HepG2 (cell line): ENCODE measurements at regions not wholly inside any gene's neighbourhood (a gene's known extent, or its start where the extent isn't known, plus 50 kb on each side); places are given as distances from the start of the nearest gene placed in this dataset.

Source experiments
- ATAC-seq: fragments of 200-7000 bp; cut with Tn5 transposase; 3 replicates; pipeline ENCODE4 v1.9.1; 2020; ENCODE audit warnings: mild to moderate bottlenecking, moderate library complexity
- BruUV-seq: library from RNA; stranded (reverse); fragments of 400-500 nt; replicated peaks from 2 replicates; lab custom pipeline; 2021; lab: Mats Ljungman, UMichigan
- CTCF ChIA-PET: fragments of 300-600 bp; formaldehyde crosslinking; extraction: SDS; loops from one replicate; lab custom pipeline; 2021; ENCODE audit warnings: low total read pairs, inconsistent platforms, low intra/inter-chr PET ratio; lab: Yijun Ruan, JAX
- POLR2A ChIA-PET: fragments of 350-600 bp; sonication (Branson Sonifier 250); formaldehyde crosslinking; loops from one replicate; lab custom pipeline; 2020; ENCODE audit warnings: antibody characterized with exemption, inconsistent platforms; lab: Yijun Ruan, JAX
- DNase-seq: peaks from one replicate; pipeline ENCODE4 v3.0.0-alpha.2; 2015; ENCODE audit warnings: low spot score
- FAIRE-seq: peaks from 3 replicates; lab custom pipeline; 2011; peaks lifted over from hg19 to GRCh38; lab: Jason Lieb, UNC
- H2AFZ ChIP-seq: one replicate; pipeline ENCODE4 v1.6.1; 2011; ENCODE audit warnings: low read length, inconsistent platforms
- H3K27ac ChIP-seq: fragments of 300-600 bp; 3 replicates; pipeline ENCODE4 v1.8.0; 2011; ENCODE audit warnings: mixed run types, mild to moderate bottlenecking, mixed read lengths, low read length, inconsistent platforms; ENCODE audit not compliant: insufficient read depth; ENCODE audit errors: extremely low read length
- H3K27me3 ChIP-seq, 2 experiments: fragments of 200-600 bp in 1 of 2; 2 replicates in 1 of 2; 3 replicates in 1 of 2; pipeline versions ENCODE4 v1.6.0 to v1.8.0; 2011; ENCODE audit warnings: low read length in 2 of 2, mild to moderate bottlenecking in 2 of 2, moderate library complexity in 2 of 2, inconsistent platforms in 1 of 2; ENCODE audit not compliant: insufficient read depth in 2 of 2, control insufficient read depth in 1 of 2
- H3K36me3 ChIP-seq, 2 experiments: fragments of 200-600 bp in 1 of 2; replicated peaks in 1 of 2; 2 replicates in 1 of 2; 3 replicates in 1 of 2; pipeline versions ENCODE4 v1.5.1 to v1.8.0; 2011; ENCODE audit warnings: low read length in 2 of 2, inconsistent platforms in 1 of 2; ENCODE audit not compliant: insufficient read depth in 2 of 2, control insufficient read depth in 1 of 2
- H3K4me1 ChIP-seq: 2 replicates; pipeline ENCODE4 v1.5.1; 2012; ENCODE audit warnings: low read length, inconsistent platforms; ENCODE audit not compliant: insufficient read depth
- H3K4me2 ChIP-seq: 2 replicates; pipeline ENCODE4 v1.6.0; 2011; ENCODE audit warnings: low read depth, low read length, inconsistent platforms
- H3K4me3 ChIP-seq, 3 experiments: fragments of 200-600 bp in 1 of 3; sonication (generic), shearing (Covaris generic) in 1 of 3; replicated peaks in 1 of 3; 2 replicates each; pipeline ENCODE4 v1.5.1; 2011 to 2016; ENCODE audit warnings: low read length in 3 of 3, inconsistent platforms in 2 of 3, low read depth in 2 of 3, mild to moderate bottlenecking in 2 of 3, control low read depth in 1 of 3, mixed read lengths in 1 of 3; ENCODE audit not compliant: insufficient read depth in 1 of 3
- H3K79me2 ChIP-seq: one replicate; pipeline ENCODE4 v1.6.1; 2011; ENCODE audit warnings: low read length, inconsistent platforms; ENCODE audit not compliant: insufficient read depth
- H3K9ac ChIP-seq: 2 replicates; pipeline ENCODE4 v1.6.0; 2011; ENCODE audit warnings: mild to moderate bottlenecking, low read depth, low read length, inconsistent platforms; ENCODE audit not compliant: insufficient read depth
- H3K9me3 ChIP-seq: 2 replicates; pipeline ENCODE4 v1.5.1; 2012; ENCODE audit warnings: mild to moderate bottlenecking, low read length
- H4K20me1 ChIP-seq: 2 replicates; pipeline ENCODE4 v1.6.0; 2011; ENCODE audit warnings: inconsistent platforms, mild to moderate bottlenecking, low read length, moderate library complexity; ENCODE audit not compliant: insufficient read depth
- ATF7 ChIP-seq, 2 experiments: fragments of 450-650 bp in 1 of 2; sonication (generic) in 1 of 2; formaldehyde crosslinking in 1 of 2; IDR thresholded peaks; 2 replicates each; pipeline versions ENCODE4 v1.4.0 to v1.6.1; 2016 to 2020; ENCODE audit warnings: antibody characterized with exemption in 1 of 2, mild to moderate bottlenecking in 1 of 2, missing genetic modification reagents in 1 of 2
- FIP1L1 ChIP-seq: fragments of 200-400 bp; formaldehyde crosslinking; IDR thresholded peaks from 2 replicates; pipeline ENCODE4 v1.6.1; 2018; ENCODE audit warnings: low read depth, mild to moderate bottlenecking, low read length, moderate library complexity, borderline replicate concordance; ENCODE audit not compliant: insufficient read depth
- GABPB1 ChIP-seq: IDR thresholded peaks from 2 replicates; pipeline ENCODE4 v1.6.1; 2016; ENCODE audit warnings: mild to moderate bottlenecking, missing genetic modification reagents, moderate library complexity, missing compliant biosample characterization
- TARDBP ChIP-seq: sonication (generic); formaldehyde crosslinking; IDR thresholded peaks from 2 replicates; pipeline ENCODE4 v1.8.0; 2022; ENCODE audit warnings: mild to moderate bottlenecking, missing genetic modification reagents
- XBP1 ChIP-seq: sonication (generic); formaldehyde crosslinking; IDR thresholded peaks from 2 replicates; pipeline ENCODE4 v1.5.0; 2020; ENCODE audit warnings: missing genetic modification reagents
- ZNF552 ChIP-seq: sonication (generic); formaldehyde crosslinking; IDR thresholded peaks from 2 replicates; pipeline ENCODE4 v1.9.0; 2022; ENCODE audit warnings: missing genetic modification reagents, mild to moderate bottlenecking, borderline replicate concordance
- ZZZ3 ChIP-seq: sonication (generic); formaldehyde crosslinking; IDR thresholded peaks from 2 replicates; pipeline ENCODE4 v1.4.0; 2020; ENCODE audit warnings: missing genetic modification reagents, mild to moderate bottlenecking, borderline replicate concordance
- in situ Hi-C: cut with HindIII; loops from 2 replicates; pipeline ENCODE4 v1.10.0; 2017; ENCODE audit warnings: low pct_unique_long_range_greater_than_20kb; ENCODE audit not compliant: extremely low pct_ligation_motif_present
- intact Hi-C: fragments of 100-400 bp; cut with micrococcal nuclease; formaldehyde crosslinking; loops from one replicate; pipeline ENCODE4 v1.10.0; 2022; ENCODE audit not compliant: unreplicated experiment
- TF ChIP-seq, protein P1 (sequence below), 2 experiments: sonication (generic) in 1 of 2; formaldehyde crosslinking in 1 of 2; IDR thresholded peaks; 2 replicates each; pipeline versions ENCODE4 v1.6.1 to v1.9.0; 2014 to 2022; ENCODE audit warnings: antibody characterized with exemption in 1 of 2, borderline replicate concordance in 1 of 2, inconsistent platforms in 1 of 2, low read depth in 1 of 2, missing genetic modification reagents in 1 of 2
- TF ChIP-seq, protein P2 (sequence below): sonication (generic); formaldehyde crosslinking; IDR thresholded peaks from 2 replicates; pipeline ENCODE4 v1.5.0; 2020; ENCODE audit warnings: mild to moderate bottlenecking, missing genetic modification reagents
- TF ChIP-seq, protein P3 (sequence below): sonication (generic); formaldehyde crosslinking; IDR thresholded peaks from 2 replicates; pipeline ENCODE4 v1.4.0; 2020; ENCODE audit warnings: missing genetic modification reagents, mild to moderate bottlenecking, borderline replicate concordance

DNA sequence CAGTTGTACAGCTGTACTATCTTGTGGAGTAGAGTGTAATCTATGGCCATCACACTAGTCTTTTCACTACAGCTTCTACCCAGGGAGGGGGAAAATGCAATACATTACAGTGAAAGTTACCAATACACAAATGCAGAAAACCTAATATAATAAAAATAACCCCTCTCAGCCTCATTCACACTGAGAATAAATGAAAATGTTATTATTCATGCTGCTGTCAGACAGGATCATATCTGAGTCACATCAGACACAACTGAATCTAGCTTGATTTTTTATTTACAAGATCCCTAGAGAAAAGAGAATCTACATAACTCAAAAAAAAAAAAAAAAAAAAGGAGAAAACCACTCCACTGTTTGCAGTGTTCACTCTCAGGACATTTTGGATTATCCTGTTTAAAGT, 293.9 kb upstream of the ESRRG start (continued):
- TF ChIP-seq, protein P1, sequence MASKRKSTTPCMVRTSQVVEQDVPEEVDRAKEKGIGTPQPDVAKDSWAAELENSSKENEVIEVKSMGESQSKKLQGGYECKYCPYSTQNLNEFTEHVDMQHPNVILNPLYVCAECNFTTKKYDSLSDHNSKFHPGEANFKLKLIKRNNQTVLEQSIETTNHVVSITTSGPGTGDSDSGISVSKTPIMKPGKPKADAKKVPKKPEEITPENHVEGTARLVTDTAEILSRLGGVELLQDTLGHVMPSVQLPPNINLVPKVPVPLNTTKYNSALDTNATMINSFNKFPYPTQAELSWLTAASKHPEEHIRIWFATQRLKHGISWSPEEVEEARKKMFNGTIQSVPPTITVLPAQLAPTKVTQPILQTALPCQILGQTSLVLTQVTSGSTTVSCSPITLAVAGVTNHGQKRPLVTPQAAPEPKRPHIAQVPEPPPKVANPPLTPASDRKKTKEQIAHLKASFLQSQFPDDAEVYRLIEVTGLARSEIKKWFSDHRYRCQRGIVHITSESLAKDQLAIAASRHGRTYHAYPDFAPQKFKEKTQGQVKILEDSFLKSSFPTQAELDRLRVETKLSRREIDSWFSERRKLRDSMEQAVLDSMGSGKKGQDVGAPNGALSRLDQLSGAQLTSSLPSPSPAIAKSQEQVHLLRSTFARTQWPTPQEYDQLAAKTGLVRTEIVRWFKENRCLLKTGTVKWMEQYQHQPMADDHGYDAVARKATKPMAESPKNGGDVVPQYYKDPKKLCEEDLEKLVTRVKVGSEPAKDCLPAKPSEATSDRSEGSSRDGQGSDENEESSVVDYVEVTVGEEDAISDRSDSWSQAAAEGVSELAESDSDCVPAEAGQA (IDR thresholded peaks at IDR 0.05; ENCODE audit: low read depth): no peak
- TF ChIP-seq, protein P1 (CRISPR knock-in tag; IDR thresholded peaks at IDR 0.05; ENCODE audit: borderline replicate concordance): no peak
- TF ChIP-seq, protein P2, sequence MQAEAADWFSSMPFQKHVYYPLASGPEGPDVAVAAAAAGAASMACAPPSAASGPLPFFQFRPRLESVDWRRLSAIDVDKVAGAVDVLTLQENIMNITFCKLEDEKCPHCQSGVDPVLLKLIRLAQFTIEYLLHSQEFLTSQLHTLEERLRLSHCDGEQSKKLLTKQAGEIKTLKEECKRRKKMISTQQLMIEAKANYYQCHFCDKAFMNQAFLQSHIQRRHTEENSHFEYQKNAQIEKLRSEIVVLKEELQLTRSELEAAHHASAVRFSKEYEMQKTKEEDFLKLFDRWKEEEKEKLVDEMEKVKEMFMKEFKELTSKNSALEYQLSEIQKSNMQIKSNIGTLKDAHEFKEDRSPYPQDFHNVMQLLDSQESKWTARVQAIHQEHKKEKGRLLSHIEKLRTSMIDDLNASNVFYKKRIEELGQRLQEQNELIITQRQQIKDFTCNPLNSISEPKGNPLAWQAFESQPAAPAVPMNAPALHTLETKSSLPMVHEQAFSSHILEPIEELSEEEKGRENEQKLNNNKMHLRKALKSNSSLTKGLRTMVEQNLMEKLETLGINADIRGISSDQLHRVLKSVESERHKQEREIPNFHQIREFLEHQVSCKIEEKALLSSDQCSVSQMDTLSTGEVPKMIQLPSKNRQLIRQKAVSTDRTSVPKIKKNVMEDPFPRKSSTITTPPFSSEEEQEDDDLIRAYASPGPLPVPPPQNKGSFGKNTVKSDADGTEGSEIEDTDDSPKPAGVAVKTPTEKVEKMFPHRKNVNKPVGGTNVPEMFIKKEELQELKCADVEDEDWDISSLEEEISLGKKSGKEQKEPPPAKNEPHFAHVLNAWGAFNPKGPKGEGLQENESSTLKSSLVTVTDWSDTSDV (CRISPR knock-in tag): no peak

DNA sequence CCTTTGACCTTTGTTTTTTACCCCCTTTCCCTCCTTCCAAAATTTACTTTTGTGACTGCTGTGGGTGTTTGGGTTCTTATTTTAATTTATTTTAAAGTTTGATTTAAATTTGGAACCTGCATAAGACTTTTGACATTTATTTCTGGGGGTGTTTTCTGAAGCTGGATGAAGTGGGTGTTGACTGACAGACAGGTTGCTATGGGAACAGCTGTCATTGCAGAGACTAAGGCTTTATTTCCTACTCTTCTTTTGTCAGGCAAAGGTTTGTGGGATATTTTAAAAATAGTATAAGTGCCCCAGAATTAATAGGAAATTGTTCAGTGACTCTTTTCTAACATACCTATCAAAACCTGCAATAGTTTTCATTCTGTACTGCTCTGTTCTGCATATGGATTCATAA, 290.8 kb upstream of the ESRRG start:
- BruUV-seq: no TSS peak
- no peak for FAIRE-seq
- TF ChIP-seq ATF7 (IDR thresholded peaks at IDR 0.05): no peak
- TF ChIP-seq ATF7 (CRISPR knock-in tag; IDR thresholded peaks at IDR 0.05): no peak
- TF ChIP-seq ZZZ3: no peak
- no peak for TF ChIP-seq TARDBP
- TF ChIP-seq GABPB1 (CRISPR knock-in tag): no peak
- TF ChIP-seq, protein P3, sequence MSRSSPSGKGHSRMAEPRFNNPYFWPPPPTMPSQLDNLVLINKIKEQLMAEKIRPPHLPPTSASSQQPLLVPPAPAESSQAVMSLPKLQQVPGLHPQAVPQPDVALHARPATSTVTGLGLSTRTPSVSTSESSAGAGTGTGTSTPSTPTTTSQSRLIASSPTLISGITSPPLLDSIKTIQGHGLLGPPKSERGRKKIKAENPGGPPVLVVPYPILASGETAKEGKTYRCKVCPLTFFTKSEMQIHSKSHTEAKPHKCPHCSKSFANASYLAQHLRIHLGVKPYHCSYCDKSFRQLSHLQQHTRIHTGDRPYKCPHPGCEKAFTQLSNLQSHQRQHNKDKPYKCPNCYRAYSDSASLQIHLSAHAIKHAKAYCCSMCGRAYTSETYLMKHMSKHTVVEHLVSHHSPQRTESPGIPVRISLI (CRISPR knock-in tag): no peak
- TF ChIP-seq FIP1L1: no peak
- TF ChIP-seq ZNF552: no peak
- no peak for TF ChIP-seq XBP1 (CRISPR knock-in tag)

More for the DNA sequence above, 290.8 kb upstream of the ESRRG start:
- POLR2A ChIA-PET: no interaction called here
- Histone ChIP-seq H2AFZ (no peak overlapping the region), H3K9ac (no peak overlapping the region), H3K4me2 (no peak overlapping the region), H3K79me2 (no peaks in the 10 kb centered on the region), H3K27me3 (no peaks in the 10 kb centered on the region), H3K36me3 (no peaks in the 10 kb centered on the region), H3K4me3 (no peak overlapping the region), H3K9me3 (no peaks in the 10 kb centered on the region), H3K4me1 (no peaks in the 10 kb centered on the region), H4K20me1 (no peaks in the 10 kb centered on the region), H3K27ac (no peak overlapping the region)
- DNase-seq (no peak), ATAC-seq (no peak)
- CTCF ChIA-PET: no interaction called here
- intact Hi-C loops (no loop called here), in situ Hi-C loops (no loop called here)
